K562 (cell line): ENCODE measurements at regions not wholly inside any gene's neighbourhood (a gene's known extent, or its start where the extent isn't known, plus 50 kb on each side); places are given as distances from the start of the nearest gene placed in this dataset.

Experiments used
- ATAC-seq: fragments of 200-7000 bp; cut with Tn5 transposase; 3 replicates; pipeline ENCODE4 v1.9.1; 2020; ENCODE audit warnings: moderate library complexity
- BruUV-seq: library from RNA; stranded (reverse); fragments of 400-500 nt; replicated peaks from 2 replicates; lab custom pipeline; 2021; lab: Mats Ljungman, UMichigan
- CTCF ChIA-PET: fragments of 300-600 bp; formaldehyde crosslinking; extraction: SDS; loops from one replicate; lab custom pipeline; 2021; ENCODE audit warnings: low intra/inter-chr PET ratio; lab: Yijun Ruan, JAX
- POLR2A ChIA-PET: fragments of 300-600, 350-650 bp; sonication (Branson Sonifier 250); formaldehyde crosslinking; extraction: SDS; loops from one replicate; lab custom pipeline; 2021; ENCODE audit warnings: antibody characterized with exemption, inconsistent platforms; lab: Yijun Ruan, JAX
- DNase-seq, 4 experiments: peaks; one replicate each; pipeline versions ENCODE4 v3.0.0 to v3.0.0-alpha.2; 2011 to 2018; ENCODE audit warnings: low spot score in 3 of 4, mixed read lengths in 3 of 4; ENCODE audit errors: extremely low read depth in 1 of 4
- FAIRE-seq: peaks from 2 replicates; lab custom pipeline; 2011; peaks lifted over from hg19 to GRCh38; lab: Jason Lieb, UNC
- H2AFZ ChIP-seq: 2 replicates; pipeline ENCODE4 v1.6.0; 2011; ENCODE audit warnings: low read depth, low read length, control low read depth, inconsistent platforms
- H3K27ac ChIP-seq: fragments of 200-600 bp; 3 replicates; pipeline ENCODE4 v1.8.0; 2011; ENCODE audit warnings: low read depth, mild to moderate bottlenecking, control low read depth, inconsistent platforms, low read length, moderate library complexity, mixed read lengths; ENCODE audit errors: extremely low read depth
- H3K27me3 ChIP-seq, 2 experiments: fragments of 300-600 bp in 1 of 2; 2 replicates in 1 of 2; 3 replicates in 1 of 2; pipeline versions ENCODE4 v1.6.0 to v1.8.0; 2011; ENCODE audit warnings: inconsistent platforms in 2 of 2, low read length in 2 of 2, mild to moderate bottlenecking in 1 of 2, mixed read lengths in 1 of 2, moderate library complexity in 1 of 2; ENCODE audit not compliant: control insufficient read depth in 2 of 2, insufficient read depth in 2 of 2
- H3K36me3 ChIP-seq: fragments of 300-600 bp; 3 replicates; pipeline ENCODE4 v1.8.0; 2011; ENCODE audit warnings: mild to moderate bottlenecking, low read length, inconsistent platforms; ENCODE audit not compliant: control insufficient read depth, insufficient read depth
- H3K4me1 ChIP-seq, 2 experiments: fragments of 200-600 bp in 1 of 2; replicated peaks in 1 of 2; 2 replicates in 1 of 2; 3 replicates in 1 of 2; pipeline versions ENCODE4 v1.5.1 to v1.8.0; 2011; ENCODE audit warnings: inconsistent platforms in 2 of 2, low read length in 2 of 2, mild to moderate bottlenecking in 1 of 2, mixed read lengths in 1 of 2, moderate library complexity in 1 of 2; ENCODE audit not compliant: control insufficient read depth in 2 of 2, insufficient read depth in 2 of 2
- H3K4me2 ChIP-seq: 2 replicates; pipeline ENCODE4 v1.6.1; 2011; ENCODE audit warnings: low read length, control low read depth, inconsistent platforms, mixed read lengths; ENCODE audit not compliant: insufficient read depth
- H3K4me3 ChIP-seq: fragments of 200-600 bp; sonication (generic), shearing (Covaris generic); 2 replicates; pipeline ENCODE4 v1.5.1; 2016; ENCODE audit warnings: control low read depth, inconsistent platforms
- H3K79me2 ChIP-seq: fragments of 200-600 bp; 3 replicates; pipeline ENCODE4 v1.8.0; 2011; ENCODE audit warnings: low read length, inconsistent platforms; ENCODE audit not compliant: control insufficient read depth, insufficient read depth
- H3K9ac ChIP-seq, 2 experiments: 2 replicates each; pipeline versions ENCODE4 v1.6.0 to v1.6.1; 2011; ENCODE audit warnings: low read depth in 2 of 2, low read length in 2 of 2, control low read depth in 1 of 2, inconsistent platforms in 1 of 2, mild to moderate bottlenecking in 1 of 2, mixed read lengths in 1 of 2; ENCODE audit not compliant: insufficient read depth in 1 of 2
- H3K9me1 ChIP-seq: one replicate; pipeline ENCODE4 v1.6.0; 2011; ENCODE audit warnings: inconsistent platforms, mild to moderate bottlenecking, low read length, moderate library complexity; ENCODE audit not compliant: control insufficient read depth, insufficient read depth
- H3K9me3 ChIP-seq: replicated peaks from 2 replicates; pipeline ENCODE4 v1.5.1; 2011; ENCODE audit warnings: low read depth, low read length, inconsistent platforms; ENCODE audit not compliant: control insufficient read depth, insufficient read depth
- H4K20me1 ChIP-seq: replicated peaks from 2 replicates; pipeline ENCODE4 v1.6.1; 2011; ENCODE audit warnings: low read length, inconsistent platforms, mixed read lengths; ENCODE audit not compliant: control insufficient read depth, insufficient read depth
- WGBS: fragments of 100-300 bp; shearing (Covaris generic); methylation state at CpG from one replicate; pipeline ENCODE4 v1.1.6; 2016; ENCODE audit warnings: low coverage, mixed read lengths; ENCODE audit not compliant: insufficient coverage; ENCODE audit errors: missing lambda C conversion rate; 5-methylcytosine and 5-hydroxymethylcytosine counted together
- in situ Hi-C: fragments of 300-500 bp; cut with MboI; formaldehyde crosslinking; loops from 4 replicates; pipeline ENCODE4 v1.15.0; 2018; ENCODE audit warnings: inconsistent platforms, mixed read lengths
- intact Hi-C: fragments of 100-400 bp; cut with micrococcal nuclease; formaldehyde crosslinking; loops from 2 replicates; pipeline ENCODE4 v1.14.2; 2022
- TF ChIP-seq, protein P1 (sequence below), 3 experiments: fragments of 200-800 bp in 1 of 3; fragments of 250-450 bp in 1 of 3; fragments of 450-650 bp in 1 of 3; sonication (Bioruptor Pico) in 1 of 3; sonication (Bioruptor generic) in 1 of 3; formaldehyde crosslinking in 1 of 3; IDR thresholded peaks; 2 replicates each; pipeline versions ENCODE4 v1.6.1 to v1.8.0; 2016 to 2022; ENCODE audit warnings: mild to moderate bottlenecking in 2 of 3, missing genetic modification characterization in 2 of 3, missing compliant biosample characterization in 1 of 3, moderate library complexity in 1 of 3
- TF ChIP-seq, protein P2 (sequence below), 2 experiments: fragments of 450-650 bp; IDR thresholded peaks; 2 replicates each; pipeline ENCODE4 v1.6.1; 2018; ENCODE audit warnings: mild to moderate bottlenecking in 2 of 2, low read depth in 1 of 2; ENCODE audit not compliant: partially characterized antibody in 2 of 2

DNA sequence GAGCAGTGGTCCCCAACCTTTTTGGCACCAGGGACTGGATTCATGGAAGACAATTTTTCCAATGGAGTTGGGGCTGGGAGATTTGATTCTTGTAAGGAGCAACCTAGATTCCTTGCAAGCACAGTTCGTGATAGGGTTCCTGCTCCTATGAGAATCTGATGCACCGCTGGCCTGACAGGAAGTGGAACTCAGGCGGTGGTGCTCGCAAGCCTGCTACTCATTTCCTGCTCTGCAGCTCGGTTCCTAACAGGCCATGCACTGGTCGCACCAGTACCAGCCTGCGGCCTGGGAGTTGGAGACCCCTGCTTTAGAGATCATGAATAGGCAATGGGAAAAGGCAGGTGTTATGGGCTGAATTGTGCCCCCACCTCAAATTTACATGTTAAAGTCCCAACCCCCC lies 131.2 kb downstream of the PFDN4 start:
- Histone ChIP-seq H2AFZ (no peak overlapping the region), H3K36me3 (no peaks in the 10 kb centered on the region), H3K79me2 (no peaks in the 10 kb centered on the region), H3K4me1 (no peaks in the 10 kb centered on the region), H3K4me3 (no peak overlapping the region), H3K9me3 (no peaks in the 10 kb centered on the region), H4K20me1 (no peaks in the 10 kb centered on the region), H3K4me2 (no peak overlapping the region), H3K9ac (no peak overlapping the region), H3K27ac (no peak overlapping the region), H3K27me3 (no peaks in the 10 kb centered on the region), H3K9me1 (no peaks in the 10 kb centered on the region)
- WGBS = 3% methylated on average over 7 of the region's 7 CpGs
- FAIRE-seq = no peak
- in situ Hi-C loops = no loop called here
- DNase-seq = no peak
- POLR2A ChIA-PET = no interaction called here
- ATAC-seq = no peak
- TF ChIP-seq, protein P1, sequence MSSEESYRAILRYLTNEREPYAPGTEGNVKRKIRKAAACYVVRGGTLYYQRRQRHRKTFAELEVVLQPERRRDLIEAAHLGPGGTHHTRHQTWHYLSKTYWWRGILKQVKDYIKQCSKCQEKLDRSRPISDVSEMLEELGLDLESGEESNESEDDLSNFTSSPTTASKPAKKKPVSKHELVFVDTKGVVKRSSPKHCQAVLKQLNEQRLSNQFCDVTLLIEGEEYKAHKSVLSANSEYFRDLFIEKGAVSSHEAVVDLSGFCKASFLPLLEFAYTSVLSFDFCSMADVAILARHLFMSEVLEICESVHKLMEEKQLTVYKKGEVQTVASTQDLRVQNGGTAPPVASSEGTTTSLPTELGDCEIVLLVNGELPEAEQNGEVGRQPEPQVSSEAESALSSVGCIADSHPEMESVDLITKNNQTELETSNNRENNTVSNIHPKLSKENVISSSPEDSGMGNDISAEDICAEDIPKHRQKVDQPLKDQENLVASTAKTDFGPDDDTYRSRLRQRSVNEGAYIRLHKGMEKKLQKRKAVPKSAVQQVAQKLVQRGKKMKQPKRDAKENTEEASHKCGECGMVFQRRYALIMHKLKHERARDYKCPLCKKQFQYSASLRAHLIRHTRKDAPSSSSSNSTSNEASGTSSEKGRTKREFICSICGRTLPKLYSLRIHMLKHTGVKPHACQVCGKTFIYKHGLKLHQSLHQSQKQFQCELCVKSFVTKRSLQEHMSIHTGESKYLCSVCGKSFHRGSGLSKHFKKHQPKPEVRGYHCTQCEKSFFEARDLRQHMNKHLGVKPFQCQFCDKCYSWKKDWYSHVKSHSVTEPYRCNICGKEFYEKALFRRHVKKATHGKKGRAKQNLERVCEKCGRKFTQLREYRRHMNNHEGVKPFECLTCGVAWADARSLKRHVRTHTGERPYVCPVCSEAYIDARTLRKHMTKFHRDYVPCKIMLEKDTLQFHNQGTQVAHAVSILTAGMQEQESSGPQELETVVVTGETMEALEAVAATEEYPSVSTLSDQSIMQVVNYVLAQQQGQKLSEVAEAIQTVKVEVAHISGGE (CRISPR knock-in tag; IDR thresholded peaks at IDR 0.05) = peak in 1 of 3 experiments; percentile 46; a peak in 1 of 6 replicates
- TF ChIP-seq, protein P2, sequence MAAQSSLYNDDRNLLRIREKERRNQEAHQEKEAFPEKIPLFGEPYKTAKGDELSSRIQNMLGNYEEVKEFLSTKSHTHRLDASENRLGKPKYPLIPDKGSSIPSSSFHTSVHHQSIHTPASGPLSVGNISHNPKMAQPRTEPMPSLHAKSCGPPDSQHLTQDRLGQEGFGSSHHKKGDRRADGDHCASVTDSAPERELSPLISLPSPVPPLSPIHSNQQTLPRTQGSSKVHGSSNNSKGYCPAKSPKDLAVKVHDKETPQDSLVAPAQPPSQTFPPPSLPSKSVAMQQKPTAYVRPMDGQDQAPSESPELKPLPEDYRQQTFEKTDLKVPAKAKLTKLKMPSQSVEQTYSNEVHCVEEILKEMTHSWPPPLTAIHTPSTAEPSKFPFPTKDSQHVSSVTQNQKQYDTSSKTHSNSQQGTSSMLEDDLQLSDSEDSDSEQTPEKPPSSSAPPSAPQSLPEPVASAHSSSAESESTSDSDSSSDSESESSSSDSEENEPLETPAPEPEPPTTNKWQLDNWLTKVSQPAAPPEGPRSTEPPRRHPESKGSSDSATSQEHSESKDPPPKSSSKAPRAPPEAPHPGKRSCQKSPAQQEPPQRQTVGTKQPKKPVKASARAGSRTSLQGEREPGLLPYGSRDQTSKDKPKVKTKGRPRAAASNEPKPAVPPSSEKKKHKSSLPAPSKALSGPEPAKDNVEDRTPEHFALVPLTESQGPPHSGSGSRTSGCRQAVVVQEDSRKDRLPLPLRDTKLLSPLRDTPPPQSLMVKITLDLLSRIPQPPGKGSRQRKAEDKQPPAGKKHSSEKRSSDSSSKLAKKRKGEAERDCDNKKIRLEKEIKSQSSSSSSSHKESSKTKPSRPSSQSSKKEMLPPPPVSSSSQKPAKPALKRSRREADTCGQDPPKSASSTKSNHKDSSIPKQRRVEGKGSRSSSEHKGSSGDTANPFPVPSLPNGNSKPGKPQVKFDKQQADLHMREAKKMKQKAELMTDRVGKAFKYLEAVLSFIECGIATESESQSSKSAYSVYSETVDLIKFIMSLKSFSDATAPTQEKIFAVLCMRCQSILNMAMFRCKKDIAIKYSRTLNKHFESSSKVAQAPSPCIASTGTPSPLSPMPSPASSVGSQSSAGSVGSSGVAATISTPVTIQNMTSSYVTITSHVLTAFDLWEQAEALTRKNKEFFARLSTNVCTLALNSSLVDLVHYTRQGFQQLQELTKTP (IDR thresholded peaks at IDR 0.05; ENCODE audit: low read depth in 1 of 2, partially characterized antibody in 2 of 2) = no peak
- intact Hi-C loops = no loop called here
- CTCF ChIA-PET = no interaction called here
- BruUV-seq = no TSS peak
